NCI-H1105 treated with DMSO at 0.1 percent for 48 hours (cell line): ENCODE measurements at regions not wholly inside any gene's neighbourhood (a gene's known extent, or its start where the extent isn't known, plus 50 kb on each side); places are given as distances from the start of the nearest gene placed in this dataset.
"Not testable (repeated sequence)": the region's sequence is repeated elsewhere in the genome, so short reads cannot be mapped to it uniquely, and the experiment has no call there.

Source experiments
- DNase-seq: peaks from one replicate; lab custom pipeline; 2025; lab: John Stamatoyannopoulos, UW

DNA sequence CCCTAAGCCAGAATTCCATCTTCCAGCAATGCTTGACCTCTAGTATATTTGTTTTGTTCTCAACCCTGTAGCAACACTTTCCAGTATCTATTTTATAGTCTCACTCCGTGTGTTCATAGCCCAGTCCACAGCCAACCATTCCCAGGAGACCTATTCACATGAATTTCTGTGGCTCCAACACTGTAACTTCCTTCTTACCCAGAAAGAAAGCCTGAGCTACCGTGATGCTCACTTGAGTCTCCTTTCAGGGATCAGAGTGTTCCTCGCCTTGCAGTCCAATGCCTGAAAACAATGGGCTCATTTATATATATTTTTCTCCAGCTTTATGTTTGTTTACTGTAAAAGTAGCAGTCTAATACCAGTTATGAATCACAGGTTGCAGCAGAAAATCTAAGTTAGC, 645.0 kb upstream of the NOVA1 start:
- no peak for DNase-seq

DNA sequence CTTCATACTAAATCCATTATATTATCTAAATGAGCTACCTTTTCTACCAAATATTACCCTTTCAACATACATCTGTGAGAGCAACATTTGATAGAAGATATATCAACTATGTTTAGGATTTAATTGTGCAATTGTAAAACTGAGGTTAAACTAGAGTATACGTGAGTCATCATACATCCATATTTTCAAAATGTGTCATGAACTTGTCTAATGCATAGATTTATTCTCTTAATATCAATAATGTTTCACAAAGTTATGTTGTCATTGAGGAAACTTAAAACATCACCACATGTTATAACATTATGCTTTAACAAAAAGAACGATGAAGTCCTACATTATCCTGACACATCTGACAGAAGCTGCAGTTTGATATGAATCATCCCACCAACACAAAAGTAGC, 645.5 kb upstream of the NOVA1 start:
- DNase-seq: no peak

GRCh38 chr14:27245947-27246346, 648.1 kb upstream of the NOVA1 start:
- no peak for DNase-seq

- no peak for DNase-seq
Observed at GRCh38 chr14:27253966-27254365, 656.1 kb upstream of the NOVA1 start.

- DNase-seq: no peak
Observed at GRCh38 chr14:27256805-27257204, 659.0 kb upstream of the NOVA1 start.

GRCh38 chr14:27267876-27268275, 670.0 kb upstream of the NOVA1 start:
- no peak for DNase-seq

DNA sequence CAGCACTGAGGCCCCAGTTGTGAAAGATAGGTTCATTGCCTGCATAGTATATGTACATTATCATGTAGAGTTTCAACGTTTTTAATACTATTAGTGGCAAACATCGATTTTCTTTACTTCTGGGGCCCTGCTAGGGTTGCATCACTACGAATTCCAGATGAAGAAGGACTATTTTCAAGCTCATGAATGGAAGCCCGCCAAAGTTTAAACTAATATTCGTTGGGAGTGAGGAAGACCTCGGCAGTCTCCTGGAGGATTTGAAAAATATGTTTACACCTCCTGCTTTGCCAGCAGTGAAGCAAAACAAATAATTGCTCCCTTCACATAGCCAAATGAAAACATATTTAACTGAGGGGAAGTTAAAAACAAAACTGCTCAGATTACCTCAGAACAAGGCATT, 672.9 kb upstream of the NOVA1 start:
- DNase-seq: no peak

- no peak for DNase-seq
Observed at GRCh38 chr14:27278341-27278740, 680.5 kb upstream of the NOVA1 start.

DNA sequence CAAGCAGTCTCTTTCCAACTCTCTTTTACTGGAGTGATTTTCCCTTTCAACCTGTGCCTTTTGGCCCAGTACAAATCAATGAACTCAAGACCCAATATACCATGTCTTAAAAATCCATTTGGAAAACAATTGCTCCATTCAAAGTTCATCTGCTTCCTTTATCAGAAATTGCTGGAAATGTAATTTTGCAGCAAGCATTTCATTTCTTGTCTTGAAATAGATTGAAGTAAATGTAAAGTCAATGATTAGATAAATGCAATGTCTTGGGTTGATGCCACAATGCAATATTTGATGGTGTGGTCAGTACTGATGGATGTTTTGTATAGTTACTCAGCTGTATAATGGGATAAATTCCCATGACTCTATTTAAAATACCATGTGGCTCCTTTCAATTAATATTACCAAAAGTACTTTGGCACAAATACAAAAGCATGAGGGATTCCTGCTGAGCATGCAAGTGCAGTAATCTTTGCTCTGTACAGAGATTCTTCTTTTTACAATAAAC, 707.7 kb upstream of the NOVA1 start:
- no peak for DNase-seq

GRCh38 chr14:27312730-27313129, 714.9 kb upstream of the NOVA1 start:
- not testable (repeated sequence) for DNase-seq

DNA sequence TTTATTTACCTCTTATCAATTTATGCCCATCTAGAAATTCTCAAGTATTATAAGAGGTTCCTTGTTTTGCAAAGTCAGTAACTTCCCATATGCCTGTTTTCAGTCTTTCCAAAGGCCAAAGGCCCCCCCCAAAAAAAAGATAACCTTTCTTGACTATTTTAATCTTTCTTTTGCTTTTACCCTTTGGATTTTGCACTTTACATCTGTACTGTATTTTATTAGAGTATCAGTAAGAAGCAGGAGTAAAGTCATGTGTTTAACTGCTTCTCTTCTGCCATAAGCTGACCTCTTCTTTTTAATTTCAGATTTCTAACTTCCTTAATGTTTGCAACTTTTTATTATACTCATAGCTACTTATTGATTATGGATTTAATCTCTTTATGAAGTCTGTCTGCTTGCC, 716.4 kb upstream of the NOVA1 start:
- no peak for DNase-seq

DNA sequence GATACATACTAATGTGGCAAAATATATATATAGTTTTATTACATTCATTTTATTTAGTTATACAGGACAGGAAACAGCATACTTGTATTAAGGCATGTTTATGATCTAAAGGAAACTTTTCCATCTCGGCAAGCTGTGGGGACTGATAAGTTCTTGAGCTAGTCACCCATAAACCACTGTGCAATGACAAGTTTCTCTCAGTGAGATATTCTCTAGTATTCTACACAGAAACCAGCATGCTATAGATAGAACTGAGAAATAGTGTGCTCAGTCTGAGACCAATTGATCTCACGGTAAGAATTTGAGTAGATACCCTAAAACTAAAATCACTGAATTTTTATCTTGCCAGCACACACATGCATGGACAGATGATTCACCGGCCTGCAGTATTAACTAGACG, 717.6 kb upstream of the NOVA1 start:
- no peak for DNase-seq

DNA sequence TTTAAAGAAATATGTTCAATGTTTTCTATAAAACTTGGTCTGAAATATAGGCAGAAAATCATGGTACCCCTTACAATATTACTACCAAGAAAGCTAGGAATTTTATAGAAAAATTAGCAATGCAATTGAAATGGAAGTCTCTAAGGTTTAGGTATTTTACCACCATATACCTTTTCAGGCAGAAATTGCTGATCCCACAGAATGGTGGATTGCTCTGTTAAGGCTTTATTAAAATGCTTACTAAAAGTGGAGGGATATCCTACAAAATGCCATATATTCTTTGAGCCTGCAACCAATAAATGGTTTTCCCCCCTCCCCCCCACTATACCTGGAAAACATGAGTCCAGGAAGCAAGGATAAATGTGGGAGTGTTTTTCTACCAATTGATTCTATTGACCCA, 718.1 kb upstream of the NOVA1 start:
- DNase-seq: no peak

DNA sequence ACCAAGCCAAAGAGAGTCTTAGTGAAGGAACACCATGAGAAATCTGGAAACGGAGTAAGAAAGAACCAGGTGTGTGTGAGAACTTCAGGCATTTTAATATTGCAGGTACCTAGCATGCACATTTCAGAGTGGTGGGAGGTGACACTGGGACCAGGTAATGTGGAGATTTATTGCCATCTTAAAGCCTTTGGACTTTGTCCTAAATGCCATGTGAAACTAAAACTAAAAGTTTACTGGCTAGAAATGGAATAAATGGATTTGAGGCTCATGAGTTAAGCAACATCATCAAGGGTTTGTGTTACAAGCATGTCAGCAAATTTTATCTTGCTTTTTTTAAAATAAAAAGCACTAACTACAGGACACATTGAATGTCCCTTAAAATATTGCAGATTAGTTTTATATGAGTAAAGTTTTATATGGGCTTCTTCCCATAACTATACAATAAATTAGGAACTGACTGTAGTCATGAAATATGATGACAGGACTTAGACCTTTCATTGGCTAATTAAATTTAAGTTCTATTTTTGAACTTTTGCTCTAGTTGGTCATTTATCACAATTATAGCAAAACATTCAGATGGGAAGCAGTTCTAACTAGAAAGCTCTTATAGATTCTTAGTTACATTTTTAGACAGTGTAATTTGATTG, 721.1 kb upstream of the NOVA1 start:
- no peak for DNase-seq

- DNase-seq: no peak
Observed at GRCh38 chr14:27320261-27320660, 722.4 kb upstream of the NOVA1 start.

- no peak for DNase-seq
Observed at GRCh38 chr14:27327095-27327494, 729.3 kb upstream of the NOVA1 start.

GRCh38 chr14:27338012-27338411, 740.2 kb upstream of the NOVA1 start:
- no peak for DNase-seq

DNA sequence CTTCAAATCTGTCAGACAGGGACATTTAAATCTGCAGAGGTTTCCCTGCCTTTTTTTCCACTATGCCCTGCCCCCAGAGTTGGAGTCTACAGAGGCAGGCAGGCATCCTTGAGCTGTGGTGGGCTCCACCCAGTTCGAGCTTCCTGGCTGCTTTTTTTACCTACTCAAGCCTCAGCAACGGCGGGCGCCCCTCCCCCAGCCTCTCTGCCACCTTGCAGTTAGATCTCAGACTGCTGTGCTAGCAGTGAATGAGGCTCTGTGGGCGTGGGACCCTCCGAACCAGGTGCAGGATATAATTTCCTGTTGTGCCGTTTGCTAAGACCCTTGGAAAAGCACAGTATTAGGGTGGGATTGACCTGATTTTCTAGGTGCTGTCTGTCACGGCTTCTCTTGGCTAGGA, 765.2 kb upstream of the NOVA1 start:
- not testable (repeated sequence) for DNase-seq

DNA sequence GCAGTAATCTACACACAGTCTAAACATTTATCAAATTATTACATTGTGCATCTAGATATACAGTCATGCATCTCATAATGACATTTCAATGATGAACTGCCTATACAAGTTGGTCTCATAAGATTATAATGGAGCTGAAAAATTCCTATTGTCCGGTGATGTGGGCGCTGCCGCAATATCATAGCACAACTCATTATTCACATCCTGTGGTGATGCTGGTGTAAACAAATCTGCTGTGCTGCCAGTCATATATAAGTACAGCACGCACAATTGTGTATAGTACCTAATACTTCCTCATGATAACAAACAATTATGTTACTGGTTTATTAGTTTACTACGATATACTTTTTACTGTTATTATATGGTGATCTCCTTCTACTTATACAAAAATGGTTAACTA, 768.8 kb upstream of the NOVA1 start:
- no peak for DNase-seq

DNA sequence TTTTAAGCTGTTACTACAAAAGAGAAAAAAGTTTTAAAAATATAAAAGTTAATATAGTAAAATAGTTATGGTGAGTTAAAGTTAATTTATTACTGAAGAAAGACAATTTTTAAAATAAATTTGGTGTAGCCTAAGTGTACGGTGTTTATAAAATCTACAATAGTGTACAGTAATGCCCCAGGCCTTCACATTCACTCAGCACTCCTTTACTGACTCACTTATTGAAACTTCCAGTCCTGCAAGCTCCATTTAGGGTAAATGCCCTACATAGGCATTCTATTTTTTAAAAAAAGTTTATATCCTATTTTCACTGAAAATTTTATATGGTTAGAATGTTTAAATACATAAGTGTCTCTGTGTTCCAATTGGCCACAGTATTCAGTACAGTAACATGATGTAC, 769.5 kb upstream of the NOVA1 start:
- DNase-seq: no peak

GRCh38 chr14:27370074-27370473, 772.2 kb upstream of the NOVA1 start:
- DNase-seq: no peak

GRCh38 chr14:27370775-27371174, 772.9 kb upstream of the NOVA1 start:
- no peak for DNase-seq

DNA sequence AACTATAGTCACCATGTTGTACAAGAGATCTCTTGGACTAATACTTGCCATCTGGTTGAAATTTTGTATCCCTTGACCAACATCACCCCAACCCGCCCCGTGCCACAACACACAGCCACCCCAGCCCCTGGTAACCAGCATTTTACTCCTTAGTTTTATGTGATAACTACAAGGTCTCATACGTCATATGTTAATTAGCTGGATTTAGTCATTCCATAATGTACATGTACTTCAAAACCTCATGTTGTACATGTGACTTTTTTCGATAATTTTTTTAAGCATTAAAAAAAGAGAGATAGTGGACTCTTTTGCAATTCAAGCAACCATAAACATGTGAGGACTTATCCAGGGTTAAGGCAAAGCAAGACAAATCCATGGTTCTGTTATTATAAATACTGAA, 773.4 kb upstream of the NOVA1 start:
- DNase-seq: no peak

GRCh38 chr14:27371868-27372267, 774.0 kb upstream of the NOVA1 start:
- DNase-seq: no peak

DNA sequence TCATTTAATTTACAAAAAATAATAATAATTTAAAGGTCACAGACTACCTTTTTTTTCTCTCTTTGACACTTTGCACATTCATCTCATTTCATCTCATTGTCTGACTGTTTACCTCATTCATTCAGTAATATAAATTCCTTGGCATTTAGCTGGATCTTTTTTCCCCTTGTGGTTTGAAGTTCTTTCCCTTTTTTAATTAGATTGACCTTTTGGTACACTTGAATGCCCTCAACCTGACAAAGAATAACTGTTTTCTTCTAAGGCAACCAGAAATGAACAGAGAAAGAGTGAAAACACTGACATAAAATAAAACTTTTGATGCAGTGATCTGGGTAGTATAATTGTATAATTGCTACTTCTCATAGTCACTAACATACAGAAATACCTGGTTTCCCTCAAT, 774.9 kb upstream of the NOVA1 start:
- no peak for DNase-seq
